H54 (cell line): ENCODE measurements at regions not wholly inside any gene's neighbourhood (a gene's known extent, or its start where the extent isn't known, plus 50 kb on each side); places are given as distances from the start of the nearest gene placed in this dataset.
"Not testable (repeated sequence)": the region's sequence is repeated elsewhere in the genome, so short reads cannot be mapped to it uniquely, and the experiment has no call there.

Experiments used
- DNase-seq: peaks from one replicate; pipeline ENCODE4 v3.0.0; 2011; ENCODE audit warnings: low spot score, mixed read lengths; ENCODE audit not compliant: insufficient read length
- FAIRE-seq: peaks from 3 replicates; lab custom pipeline; 2011; peaks lifted over from hg19 to GRCh38; lab: Jason Lieb, UNC
- POLR2A ChIP-seq: IDR thresholded peaks from 2 replicates; pipeline ENCODE4 v1.6.1; 2011; ENCODE audit warnings: low read depth, mild to moderate bottlenecking, low read length

GRCh38 chr6:122153557-122153956, 245.9 kb upstream of the HSF2 start:
- FAIRE-seq (no peak), DNase-seq (no peak)
- TF ChIP-seq POLR2A: no peak

GRCh38 chr6:122154155-122154554, 245.3 kb upstream of the HSF2 start:
- DNase-seq (no peak), FAIRE-seq (no peak)
- TF ChIP-seq POLR2A: no peak

GRCh38 chr6:122154912-122155575, 244.4 kb upstream of the HSF2 start:
- FAIRE-seq (no peak), DNase-seq (no peak)
- TF ChIP-seq POLR2A: no peak

- no peak for TF ChIP-seq POLR2A
- FAIRE-seq: no peak
- no peak for DNase-seq
Observed at GRCh38 chr6:122161136-122161535, 238.3 kb upstream of the HSF2 start.

GRCh38 chr6:122165014-122165413, 234.4 kb upstream of the HSF2 start:
- no peak for FAIRE-seq
- no peak for DNase-seq
- no peak for TF ChIP-seq POLR2A

GRCh38 chr6:122170274-122170673, 229.2 kb upstream of the HSF2 start:
- FAIRE-seq (no peak), DNase-seq (no peak)
- TF ChIP-seq POLR2A: no peak

GRCh38 chr6:122178988-122179387, 220.5 kb upstream of the HSF2 start:
- FAIRE-seq: no peak
- TF ChIP-seq POLR2A: no peak
- DNase-seq: no peak

DNA sequence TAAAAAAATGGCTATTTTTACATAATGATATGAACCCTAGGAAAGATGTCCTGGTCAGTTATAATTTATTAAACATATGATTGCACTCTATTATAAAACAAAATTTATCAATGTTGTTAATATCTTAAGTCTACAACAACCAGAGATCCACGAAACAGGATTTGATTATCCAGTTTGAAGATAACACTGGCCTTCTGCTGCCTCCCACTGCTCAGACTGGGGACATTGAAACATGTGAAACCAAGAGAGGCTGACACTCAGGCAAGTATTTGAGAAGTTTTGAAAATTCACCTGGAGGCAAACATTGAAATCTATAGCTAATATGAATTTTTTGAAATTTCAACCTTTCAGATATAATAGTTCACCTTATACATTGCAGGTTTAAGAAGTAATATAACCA, 219.3 kb upstream of the HSF2 start:
- no peak for DNase-seq

DNA sequence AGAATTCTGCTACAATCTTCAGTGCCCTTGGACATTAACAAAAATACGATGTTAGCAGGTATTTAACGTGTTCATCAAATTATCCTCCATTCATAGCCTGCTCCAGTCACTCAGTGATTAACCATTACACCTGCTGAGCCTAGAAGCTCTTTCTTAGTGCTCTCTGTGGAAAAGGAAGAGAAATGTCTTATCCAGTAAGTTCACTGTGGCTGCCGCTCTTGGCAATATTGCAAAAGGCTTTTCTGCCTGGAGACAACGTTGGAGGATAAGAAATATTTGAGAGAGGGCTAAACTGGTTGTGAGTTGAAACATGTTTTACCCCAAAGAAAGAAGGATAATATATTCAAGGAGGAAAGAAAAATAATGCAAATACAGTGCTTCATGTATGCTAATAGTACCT, 217.4 kb upstream of the HSF2 start:
- DNase-seq: no peak
- no peak for FAIRE-seq
- no peak for TF ChIP-seq POLR2A

More for the DNA sequence above, 219.3 kb upstream of the HSF2 start:
- TF ChIP-seq POLR2A: no peak
- FAIRE-seq: no peak

DNA sequence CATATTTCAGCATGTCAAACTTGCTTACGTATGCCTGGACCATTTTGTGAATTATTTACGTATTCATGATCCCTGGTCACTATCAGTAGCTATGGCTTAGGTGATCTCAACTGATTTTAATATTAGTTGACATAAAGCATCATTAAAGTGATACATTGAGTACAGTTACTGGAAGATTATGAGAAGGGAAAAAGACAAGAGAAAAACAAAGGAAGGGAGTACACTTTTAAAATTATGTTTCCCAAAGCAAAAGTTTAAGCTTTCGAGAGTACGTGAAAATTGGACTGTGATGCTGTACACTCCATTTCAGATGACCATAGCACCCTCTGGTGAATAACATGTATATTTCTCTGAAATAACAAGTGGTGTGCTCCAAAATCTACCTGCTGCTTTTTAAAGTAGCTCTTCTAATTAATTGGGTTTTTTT, 215.0 kb upstream of the HSF2 start:
- no peak for FAIRE-seq
- no peak for DNase-seq

GRCh38 chr6:122185458-122185857, 214.0 kb upstream of the HSF2 start:
- FAIRE-seq, DNase-seq: not testable (repeated sequence)

More for the DNA sequence above, 215.0 kb upstream of the HSF2 start:
- no peak for TF ChIP-seq POLR2A

DNA sequence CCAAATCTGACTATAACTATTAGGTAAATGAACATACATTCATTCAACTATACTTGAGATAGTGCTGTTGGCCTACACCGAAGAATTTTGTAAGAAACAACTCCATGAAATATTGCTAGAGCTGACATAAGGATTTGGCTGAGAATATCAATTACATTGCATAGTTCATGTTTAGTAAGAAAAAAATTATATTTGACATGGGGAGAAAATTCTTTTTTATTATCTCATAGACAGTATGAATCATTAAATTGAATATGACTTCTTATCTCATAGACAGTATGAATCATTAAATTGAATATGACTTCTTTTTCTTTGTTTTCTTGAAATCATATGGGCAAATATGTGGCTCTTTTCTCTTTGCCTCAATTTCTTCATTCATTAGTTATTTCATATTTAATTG, 212.3 kb upstream of the HSF2 start:
- no peak for TF ChIP-seq POLR2A
- FAIRE-seq (no peak), DNase-seq (no peak)

- no peak for FAIRE-seq
- TF ChIP-seq POLR2A: no peak
Observed at GRCh38 chr6:122198922-122199321, 200.5 kb upstream of the HSF2 start.

GRCh38 chr6:122200440-122200839, 199.0 kb upstream of the HSF2 start:
- FAIRE-seq (no peak), DNase-seq (no peak)
- no peak for TF ChIP-seq POLR2A

More at GRCh38 chr6:122198922-122199321, 200.5 kb upstream of the HSF2 start:
- no peak for DNase-seq

DNA sequence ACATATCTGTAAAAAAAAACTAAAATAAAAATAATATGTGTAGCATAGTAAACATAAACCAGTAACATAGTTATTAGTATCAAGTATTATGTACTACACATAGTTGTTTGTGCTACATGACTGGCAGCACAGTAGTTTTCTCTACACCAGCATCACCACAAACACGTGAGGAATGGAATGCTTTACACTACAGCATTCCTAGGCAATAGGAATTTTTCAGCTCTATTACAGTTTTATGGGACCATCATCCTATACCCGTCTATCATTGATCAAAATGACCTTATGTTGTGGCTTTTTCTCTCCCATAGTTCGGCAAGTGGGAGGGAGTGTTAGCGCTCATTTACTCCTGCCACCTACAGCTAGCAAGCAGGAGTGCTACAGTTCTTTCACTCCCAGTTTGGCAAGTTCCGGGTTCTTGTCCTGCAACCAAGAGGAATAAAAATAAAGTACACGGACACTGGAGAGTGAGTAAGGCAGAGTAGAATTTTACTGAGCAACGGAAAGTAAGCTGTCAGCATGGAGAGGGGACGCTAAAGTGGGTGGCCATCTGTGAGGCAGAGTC, 196.8 kb upstream of the HSF2 start:
- TF ChIP-seq POLR2A: no peak
- FAIRE-seq (no peak), DNase-seq (no peak)
